VCaP (cell line): ENCODE measurements at regions not wholly inside any gene's neighbourhood (a gene's known extent, or its start where the extent isn't known, plus 50 kb on each side); places are given as distances from the start of the nearest gene placed in this dataset.
A peak's percentile ranks its signal among the peaks of the same experiment; 100 is the strongest.

ENCODE experiments used
- H3K27ac ChIP-seq: fragments of 450-650 bp; 2 replicates; pipeline ENCODE4 v1.5.1; 2017
- TF ChIP-seq, protein P1 (sequence below): fragments of 450-650 bp; conservative IDR thresholded peaks from 2 replicates; pipeline ENCODE4 v1.5.1; 2017; ENCODE audit warnings: mild to moderate bottlenecking, moderate library complexity

DNA sequence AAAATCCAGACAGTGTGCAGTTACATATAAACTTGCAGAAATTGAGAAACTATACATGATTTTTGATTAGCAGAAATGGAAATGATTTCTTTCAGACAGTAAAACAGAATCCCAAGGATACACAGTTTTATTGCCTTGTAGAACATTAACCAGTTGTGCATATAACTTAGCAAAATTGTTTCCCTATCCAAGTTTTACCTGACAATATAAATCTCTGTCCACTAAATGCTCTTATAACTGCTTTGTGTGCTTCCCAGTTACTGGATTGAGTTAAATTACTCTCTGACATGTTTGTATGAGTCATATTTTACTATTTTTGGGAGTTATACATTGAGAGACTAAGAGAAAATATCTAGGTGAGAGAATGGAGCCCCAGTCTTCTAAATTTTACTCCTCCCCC is 563.4 kb downstream of the SH2D4B start:
- TF ChIP-seq, protein P1, sequence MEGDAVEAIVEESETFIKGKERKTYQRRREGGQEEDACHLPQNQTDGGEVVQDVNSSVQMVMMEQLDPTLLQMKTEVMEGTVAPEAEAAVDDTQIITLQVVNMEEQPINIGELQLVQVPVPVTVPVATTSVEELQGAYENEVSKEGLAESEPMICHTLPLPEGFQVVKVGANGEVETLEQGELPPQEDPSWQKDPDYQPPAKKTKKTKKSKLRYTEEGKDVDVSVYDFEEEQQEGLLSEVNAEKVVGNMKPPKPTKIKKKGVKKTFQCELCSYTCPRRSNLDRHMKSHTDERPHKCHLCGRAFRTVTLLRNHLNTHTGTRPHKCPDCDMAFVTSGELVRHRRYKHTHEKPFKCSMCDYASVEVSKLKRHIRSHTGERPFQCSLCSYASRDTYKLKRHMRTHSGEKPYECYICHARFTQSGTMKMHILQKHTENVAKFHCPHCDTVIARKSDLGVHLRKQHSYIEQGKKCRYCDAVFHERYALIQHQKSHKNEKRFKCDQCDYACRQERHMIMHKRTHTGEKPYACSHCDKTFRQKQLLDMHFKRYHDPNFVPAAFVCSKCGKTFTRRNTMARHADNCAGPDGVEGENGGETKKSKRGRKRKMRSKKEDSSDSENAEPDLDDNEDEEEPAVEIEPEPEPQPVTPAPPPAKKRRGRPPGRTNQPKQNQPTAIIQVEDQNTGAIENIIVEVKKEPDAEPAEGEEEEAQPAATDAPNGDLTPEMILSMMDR, result no peak
- H3K27ac ChIP-seq, result peak overlapping the region; percentile 64

GRCh38 chr10:81104494-81104893 is 566.8 kb downstream of the SH2D4B start:
- no peak overlapping the region for H3K27ac ChIP-seq
- TF ChIP-seq, protein P1, result no peak

DNA sequence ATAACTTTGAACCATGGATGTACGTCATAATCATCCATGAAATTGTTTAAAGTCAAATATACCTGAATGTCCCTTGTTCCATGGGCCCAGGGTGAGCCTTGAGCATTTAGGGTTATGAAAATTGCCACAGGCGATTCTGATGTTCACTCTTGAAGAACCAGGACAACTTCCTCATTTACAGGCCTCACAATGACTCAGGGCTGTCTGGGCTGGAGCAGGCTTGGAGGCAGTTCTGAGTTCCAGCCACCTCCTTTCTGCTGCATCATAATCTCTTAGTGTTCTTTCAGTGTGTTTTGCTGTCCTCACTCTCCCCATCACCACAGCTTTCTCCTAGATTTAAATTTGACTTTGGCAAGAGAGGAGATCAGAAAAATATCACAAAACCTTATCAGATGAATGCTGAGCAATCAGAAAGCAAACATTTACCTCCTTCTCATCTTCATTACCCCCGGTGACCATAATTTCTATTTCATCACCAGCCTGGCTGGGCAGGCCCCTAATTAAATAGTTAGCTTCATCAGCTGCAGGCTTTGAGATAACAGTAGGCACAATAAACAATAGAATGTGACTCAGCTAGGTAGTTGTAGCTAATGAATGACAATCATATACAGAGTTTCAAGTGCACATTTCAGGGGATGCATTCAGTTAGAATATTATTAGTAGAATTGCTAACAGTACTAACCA is 571.0 kb downstream of the SH2D4B start:
- peak overlapping the region; percentile 48 for H3K27ac ChIP-seq
- TF ChIP-seq, protein P1, result no peak

DNA sequence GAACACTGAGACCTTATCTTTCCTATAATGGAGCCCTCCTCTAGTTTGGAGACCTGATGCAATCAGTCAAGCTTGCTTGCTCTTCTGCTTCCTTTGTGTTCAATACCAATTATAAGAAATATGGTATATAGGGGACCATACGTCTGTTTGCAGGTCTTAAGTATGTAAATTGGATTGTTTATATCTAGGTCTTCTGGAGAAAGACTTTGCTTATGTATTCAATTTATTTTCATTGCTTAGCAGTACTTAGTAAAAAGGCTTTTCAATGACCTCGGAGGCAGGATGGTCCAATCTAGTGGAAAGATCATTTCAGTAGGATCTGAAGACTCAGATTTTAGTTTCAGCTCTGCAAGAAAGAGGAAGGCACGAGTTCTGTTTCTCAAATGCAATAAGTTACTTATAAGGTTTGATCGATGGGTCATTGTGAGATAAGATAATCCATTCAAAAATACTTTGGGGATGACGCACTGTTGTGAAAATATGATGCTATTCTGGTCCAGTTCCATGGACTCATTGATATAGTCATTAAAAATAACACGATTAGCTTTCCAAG is 571.6 kb downstream of the SH2D4B start:
- peak overlapping the region; percentile 48 for H3K27ac ChIP-seq
- TF ChIP-seq, protein P1, result no peak

DNA sequence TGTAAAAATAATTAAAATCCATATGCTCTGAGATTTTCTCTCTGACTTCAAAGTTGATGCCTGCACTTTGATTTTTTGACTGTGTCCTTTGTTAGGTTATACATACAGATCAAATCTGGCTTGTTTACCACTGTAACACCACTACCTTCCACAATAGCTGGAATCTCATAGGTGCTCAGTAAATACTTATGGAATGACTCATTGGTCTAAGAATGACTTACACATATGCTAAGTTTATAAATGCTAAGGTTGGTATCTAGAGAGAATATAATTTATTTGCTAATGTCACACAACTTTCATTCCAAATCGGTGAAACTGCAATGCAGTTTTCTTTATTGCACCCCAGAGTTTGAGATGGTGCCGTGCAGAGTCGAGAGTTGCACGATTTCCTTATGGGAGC is 578.5 kb downstream of the SH2D4B start:
- TF ChIP-seq, protein P1, result no peak
- H3K27ac ChIP-seq, result no peak overlapping the region

DNA sequence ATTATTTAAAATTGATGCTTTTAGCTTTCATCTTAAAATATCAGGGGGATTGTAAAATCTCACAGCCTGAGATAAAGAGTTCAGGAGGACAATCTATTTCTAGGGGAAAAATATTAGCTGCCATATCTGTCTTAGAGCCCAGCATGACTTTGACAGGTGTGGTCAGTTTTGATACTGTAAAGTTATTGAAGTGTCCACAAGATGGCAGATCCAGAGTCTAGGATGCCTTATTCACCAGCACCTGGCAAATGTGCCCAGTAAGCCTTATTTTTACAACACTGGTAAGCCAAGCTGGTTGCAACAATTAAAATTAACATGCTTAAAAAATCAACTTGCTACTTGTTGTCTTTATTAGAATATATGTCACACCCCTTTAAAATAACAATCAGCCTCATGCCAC is 579.3 kb downstream of the SH2D4B start:
- TF ChIP-seq, protein P1, result peak; percentile 63

GRCh38 chr10:81127931-81128330 is 590.2 kb downstream of the SH2D4B start:
- TF ChIP-seq, protein P1, result no peak
- H3K27ac ChIP-seq, result no peak overlapping the region

More for the DNA sequence above, 579.3 kb downstream of the SH2D4B start:
- H3K27ac ChIP-seq, result no peak overlapping the region
